ENCODE measurements at regions not wholly inside any gene's neighbourhood (a gene's known extent, or its start where the extent isn't known, plus 50 kb on each side); places are given as distances from the start of the nearest gene placed in this dataset.
A peak's percentile ranks its signal among the peaks of the same experiment; 100 is the strongest.
"Not testable (repeated sequence)": the region's sequence is repeated elsewhere in the genome, so short reads cannot be mapped to it uniquely, and the experiment has no call there.

DNA sequence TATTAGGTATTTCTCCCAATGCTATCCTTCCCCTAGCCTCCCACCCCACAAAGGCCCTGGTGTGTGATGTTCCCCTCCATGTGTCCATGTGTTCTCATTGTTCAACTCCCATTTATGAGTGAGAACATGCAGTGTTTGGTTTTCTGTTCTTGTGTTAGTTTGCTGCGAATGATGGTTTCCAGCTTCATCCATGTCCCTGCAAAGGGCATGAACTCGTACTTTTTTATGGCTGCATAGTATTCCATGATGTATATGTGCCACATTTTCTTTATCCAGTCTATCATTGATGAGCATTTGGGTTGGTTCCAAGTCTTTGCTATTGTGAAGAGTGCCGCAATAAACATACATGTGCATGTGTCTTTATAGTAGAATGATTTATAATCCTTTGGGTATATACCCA lies 309.9 kb downstream of the PHF14 start:
- intact Hi-C loops (cut with DNase I); DNase-seq: not testable (repeated sequence)

DNA sequence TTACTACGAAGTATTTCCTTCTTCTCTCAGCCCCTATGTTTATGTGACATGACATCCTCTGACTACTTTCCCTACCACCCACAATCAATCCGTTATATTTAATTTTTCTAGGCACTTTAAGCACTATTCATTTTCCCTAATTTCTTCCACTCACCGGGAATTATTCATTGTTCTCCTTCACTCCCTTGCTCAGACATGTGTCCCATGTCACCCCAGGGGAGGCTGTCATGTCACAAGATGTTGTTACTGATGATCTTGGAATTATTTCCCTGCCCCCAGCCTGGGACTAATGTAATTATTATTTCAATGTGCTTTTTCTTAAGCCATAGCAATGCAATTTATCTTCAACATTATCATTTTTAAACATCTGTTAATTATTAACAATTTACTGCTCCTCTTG lies 317.2 kb downstream of the PHF14 start:
- DNase-seq = peak in 6 of 42 donors; percentile 9 to 43 (median 12)
- intact Hi-C loops (cut with DNase I) = no loop called here

DNA sequence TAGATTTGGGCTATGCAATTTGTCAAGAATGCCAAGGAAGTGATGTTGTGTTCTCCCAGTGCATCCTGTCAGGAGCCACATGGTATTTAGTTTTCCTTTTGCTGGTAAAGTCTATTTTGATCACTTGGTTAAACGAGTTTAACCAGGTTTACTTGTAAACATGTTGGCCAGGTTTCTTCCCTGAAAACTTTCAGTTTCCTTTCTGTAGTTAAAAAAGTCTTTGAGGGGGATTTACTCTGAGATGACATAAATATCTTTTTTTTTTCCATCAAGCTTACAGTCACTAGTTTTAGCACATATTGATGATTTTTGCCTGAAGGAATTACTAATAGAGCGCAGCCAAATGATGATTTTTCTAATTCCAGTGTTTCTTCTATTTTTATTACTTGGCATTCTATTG lies 320.5 kb downstream of the PHF14 start:
- intact Hi-C loops (cut with DNase I) = no loop called here
- DNase-seq = no peak

DNA sequence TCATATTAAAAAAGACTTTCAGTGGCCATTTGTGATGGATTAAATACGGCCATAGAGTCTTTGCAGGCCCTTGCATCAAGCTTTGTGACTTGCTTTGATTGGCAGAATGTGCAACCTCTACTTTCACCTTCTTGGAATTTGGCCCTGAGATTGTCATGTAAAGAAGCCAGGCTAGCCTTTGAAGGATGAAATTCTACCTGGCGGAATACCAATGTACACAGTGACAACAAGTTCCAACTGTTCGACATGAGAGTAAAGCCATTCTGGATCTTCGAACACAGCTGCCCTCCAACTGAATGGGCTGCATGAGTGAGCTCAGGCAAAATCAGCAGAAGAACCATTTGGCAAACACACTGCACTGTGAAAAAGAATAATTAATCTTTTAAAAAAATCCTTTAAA lies 321.3 kb downstream of the PHF14 start:
- DNase-seq = no peak

DNA sequence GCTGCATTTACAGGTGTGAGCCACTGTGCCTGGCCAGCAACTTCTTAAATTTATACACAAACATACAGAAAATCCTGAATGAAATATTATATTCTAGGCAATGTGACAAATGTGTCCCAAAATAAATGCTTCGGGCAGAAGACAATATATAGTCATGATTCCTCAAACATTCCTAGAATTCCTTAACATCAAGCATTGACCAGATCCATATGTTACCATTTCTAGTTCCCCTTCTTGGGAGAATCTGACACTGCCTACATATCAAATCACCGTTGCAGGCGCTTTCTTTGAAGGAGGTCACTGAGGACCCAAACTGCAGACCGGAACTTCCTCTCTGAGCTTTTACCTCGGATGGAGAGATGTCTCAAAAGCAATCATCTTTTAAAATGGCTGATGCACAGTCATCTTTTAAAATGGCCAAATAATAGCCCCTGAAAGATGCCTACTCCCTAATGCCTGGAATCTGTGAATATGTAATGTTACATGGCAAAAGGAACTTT lies 323.5 kb downstream of the PHF14 start:
- intact Hi-C loops (cut with DNase I) = no loop called here
- DNase-seq = no peak

More for the DNA sequence above, 321.3 kb downstream of the PHF14 start:
- intact Hi-C loops (cut with DNase I) = no loop called here

DNA sequence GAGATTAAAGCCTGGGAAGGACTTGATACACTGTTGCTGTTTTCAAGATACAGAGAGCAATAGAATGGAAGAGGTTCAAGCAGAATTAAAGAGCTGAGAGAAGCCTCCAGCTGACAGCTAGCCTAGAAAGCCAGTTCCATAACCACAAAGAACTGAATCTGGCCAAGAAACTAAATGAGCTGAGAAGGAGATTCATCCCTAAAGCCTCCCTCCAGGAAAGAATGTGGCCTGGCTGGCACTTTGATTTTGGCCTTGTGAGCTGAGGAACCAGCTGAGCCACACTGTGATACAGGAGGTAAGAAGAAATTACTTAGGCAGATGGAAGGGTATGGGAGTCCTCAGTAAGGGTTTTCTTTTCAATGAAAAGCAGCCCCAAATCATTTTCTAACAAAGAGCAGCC lies 324.1 kb downstream of the PHF14 start:
- DNase-seq = no peak
- intact Hi-C loops (cut with DNase I) = no loop called here

DNA sequence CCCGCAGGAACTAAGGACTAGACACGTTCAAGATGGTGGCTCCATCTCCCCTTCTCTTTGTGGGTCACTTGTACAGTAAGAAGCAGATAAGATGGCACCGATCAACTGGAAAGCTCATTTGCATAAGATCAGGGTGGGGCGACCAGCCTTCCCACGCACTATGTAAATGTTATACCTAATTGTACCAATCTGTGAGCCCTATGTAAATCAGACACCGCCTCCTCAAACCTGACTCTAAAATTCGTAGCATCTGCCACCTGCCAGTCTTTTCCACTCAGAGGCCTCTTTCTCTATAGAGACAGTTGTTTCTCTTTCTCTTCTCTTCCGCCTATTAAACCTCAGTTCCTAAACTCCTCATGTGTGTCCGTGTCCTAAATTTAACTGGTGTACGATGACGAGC lies 324.5 kb downstream of the PHF14 start:
- peak in 3 of 42 donors; percentile 12 to 40 (median 13) for DNase-seq
- intact Hi-C loops (cut with DNase I) = no loop called here

DNA sequence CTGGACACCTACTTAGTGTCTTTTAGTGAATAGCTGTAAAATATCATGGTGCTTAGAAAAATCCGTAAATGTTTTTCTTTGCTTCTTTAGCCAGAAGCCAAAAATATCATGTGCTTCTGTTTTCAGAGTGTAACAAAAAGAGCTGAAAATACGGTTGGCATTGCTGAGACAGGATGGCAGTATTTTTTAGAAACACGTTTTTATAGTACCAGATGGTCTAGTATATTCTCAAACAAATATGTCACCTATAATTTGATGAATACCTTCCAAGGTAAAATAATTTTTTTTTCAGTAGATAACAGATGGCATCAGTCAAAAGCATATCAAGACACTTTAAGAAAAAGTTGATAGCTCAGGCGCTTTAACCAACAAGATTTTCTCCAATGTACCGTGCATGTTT lies 326.6 kb downstream of the PHF14 start:
- DNase-seq = no peak
- intact Hi-C loops (cut with DNase I) = no loop called here

DNA sequence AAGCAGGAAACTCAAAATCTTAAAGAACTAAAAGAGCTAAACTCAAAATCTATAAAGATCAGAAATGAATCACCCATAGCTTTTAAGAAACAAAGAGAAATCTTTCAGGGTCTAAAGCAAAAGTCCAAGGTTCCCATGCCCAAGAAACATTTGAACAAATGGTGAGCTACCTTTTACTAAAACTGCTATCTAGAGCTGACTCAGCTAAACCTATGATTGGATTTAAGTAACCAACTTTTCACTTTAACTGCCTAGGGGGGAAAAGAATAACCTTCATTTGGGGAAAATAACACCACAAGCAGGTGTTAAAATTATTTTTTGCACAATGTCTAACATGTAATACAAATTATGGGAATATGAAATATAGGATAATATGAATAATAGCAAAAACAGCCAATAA lies 328.4 kb downstream of the PHF14 start:
- intact Hi-C loops (cut with DNase I) = no loop called here
- no peak for DNase-seq

DNA sequence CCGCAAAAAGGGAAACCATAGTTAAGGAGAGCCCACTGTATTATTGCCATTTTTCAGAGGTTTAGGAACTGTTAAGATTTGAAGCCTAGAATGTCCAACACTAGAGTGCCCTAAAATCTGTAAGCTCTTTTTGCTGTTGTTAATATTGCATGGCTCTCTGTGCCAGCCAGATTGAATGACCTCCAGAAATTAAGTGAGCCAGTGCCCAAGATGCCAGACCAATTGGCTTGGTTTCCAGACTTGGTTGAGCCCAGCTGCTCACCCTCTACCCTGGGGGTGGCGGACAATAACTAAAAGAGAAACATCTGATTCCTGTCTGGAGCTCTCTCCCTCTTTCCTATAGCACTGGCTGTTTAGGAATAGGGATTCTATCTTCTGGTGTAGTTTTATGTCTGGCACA lies 340.1 kb downstream of the PHF14 start:
- DNase-seq = no peak
- intact Hi-C loops (cut with DNase I) = no loop called here

DNA sequence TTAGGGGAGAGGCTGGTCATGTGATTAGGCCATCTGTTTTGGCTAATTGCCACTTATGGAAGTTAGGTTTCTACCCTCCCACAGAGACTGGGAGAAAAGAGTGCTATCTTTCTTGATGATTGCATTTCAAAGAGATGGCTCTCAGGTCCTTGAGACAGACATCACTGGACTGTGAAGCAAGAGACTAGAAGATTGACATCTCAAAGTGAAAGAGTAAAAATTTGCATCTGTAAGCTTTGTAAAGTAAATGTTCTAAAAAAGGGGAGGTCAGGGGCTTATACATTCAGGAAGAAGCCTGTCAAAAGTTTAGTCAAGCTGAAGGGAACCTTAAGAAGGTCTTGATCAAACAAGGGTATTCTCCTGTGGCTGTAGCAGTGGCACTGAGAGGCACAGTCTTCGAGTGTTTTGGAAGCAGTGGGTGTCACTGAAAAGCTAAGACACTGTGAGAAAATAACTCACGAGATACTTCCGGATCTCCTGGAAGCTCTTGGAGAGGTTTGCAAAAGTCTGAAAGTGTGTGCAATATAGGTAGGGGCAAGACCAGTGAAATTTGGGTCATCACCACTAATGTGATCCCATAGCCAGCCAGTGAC lies 342.1 kb downstream of the PHF14 start:
- DNase-seq = no peak

DNA sequence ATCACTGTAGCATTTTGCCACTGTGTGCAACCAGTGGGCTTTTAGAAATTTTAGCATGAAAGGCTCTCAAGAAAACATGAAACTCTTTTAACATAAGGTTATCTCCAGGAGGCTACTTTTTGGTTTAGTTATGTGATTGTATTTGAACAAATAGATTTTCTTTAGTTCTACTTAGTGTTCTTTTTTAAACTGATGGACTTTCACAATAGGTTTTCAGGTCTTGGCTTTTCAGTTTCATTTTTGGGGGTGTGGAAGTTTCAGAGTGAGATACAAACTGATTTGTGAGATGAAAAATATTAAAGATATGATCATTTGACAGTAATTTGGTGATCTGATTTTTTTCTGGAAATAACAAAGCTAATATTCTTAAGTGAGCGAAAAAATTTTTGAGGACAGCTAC lies 344.1 kb downstream of the PHF14 start:
- intact Hi-C loops (cut with DNase I) = no loop called here
- DNase-seq = no peak

More for the DNA sequence above, 342.1 kb downstream of the PHF14 start:
- intact Hi-C loops (cut with DNase I) = no loop called here

DNA sequence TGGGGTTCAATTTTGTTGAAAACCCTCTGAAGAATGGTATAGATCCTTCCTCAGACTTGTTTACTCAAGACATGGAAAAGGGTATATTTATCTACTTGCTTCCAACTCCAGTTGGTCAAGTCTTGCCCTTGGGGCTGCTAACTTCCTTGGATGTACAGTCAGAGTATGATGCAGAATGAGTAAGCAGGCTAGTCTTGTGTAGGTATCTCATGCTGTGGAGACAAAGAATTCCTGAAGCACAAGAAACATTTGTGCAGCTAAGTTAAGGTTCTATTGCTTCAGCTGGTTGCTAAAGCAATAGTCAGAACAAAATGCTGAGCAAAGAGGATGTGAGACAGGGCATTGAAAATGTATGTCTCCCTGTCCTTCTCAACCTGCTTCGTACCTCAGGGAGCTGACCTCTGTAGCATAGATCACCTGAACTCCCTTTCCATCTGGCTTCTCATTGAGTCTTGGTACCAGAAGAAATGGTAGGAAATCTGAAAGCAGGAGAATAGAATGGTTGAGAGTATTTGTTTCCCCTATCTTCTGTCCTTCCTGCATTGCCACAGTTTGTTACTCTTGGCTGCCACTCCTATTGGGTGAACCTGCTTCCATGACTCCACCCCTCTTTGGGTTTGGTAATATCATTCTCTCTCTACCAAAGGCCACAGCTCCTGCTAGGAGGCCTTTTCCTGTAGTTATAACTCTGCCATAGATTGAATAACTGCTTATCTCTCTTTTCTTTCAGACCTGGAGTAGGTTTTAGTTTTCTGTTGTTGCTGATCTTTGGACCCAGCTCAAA lies 346.0 kb downstream of the PHF14 start:
- no peak for DNase-seq
- intact Hi-C loops (cut with DNase I) = no loop called here

All from head of caudate nucleus (tissue), 42 donors.